ENCODE measurements at regions not wholly inside any gene's neighbourhood (a gene's known extent, or its start where the extent isn't known, plus 50 kb on each side); places are given as distances from the start of the nearest gene placed in this dataset.

DNA sequence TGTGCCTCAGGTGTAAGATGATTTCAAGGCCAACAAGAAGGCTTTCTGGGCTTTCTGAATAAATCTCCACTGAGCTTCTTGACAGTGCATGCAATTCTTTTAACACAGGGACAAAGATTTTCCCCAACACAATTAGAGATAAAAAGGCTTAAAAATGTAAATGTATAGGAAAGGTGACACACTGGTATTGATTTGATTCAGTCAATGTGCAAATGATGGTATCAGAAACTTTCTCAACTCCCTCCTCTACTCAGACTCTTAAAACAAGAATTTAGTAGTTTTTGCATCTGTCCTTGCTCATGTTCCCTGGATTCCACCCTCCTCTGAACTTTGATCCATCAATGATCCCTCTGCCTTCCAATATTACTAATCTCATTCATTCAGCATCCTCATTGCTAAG, 111.6 kb upstream of the FNDC3A start:
- Mint-ChIP-seq H3K27me3 (no peaks in the 10 kb centered on the region), H3K36me3 (no peaks in the 10 kb centered on the region), H3K4me3 (no peak overlapping the region), H3K4me1 (ENCODE audit: unreplicated experiment) (peaks cover 4% of the 10 kb centered on the region), H3K27ac (no peak overlapping the region), H3K9me3 (no peaks in the 10 kb centered on the region)
- TF ChIP-seq, protein P1, sequence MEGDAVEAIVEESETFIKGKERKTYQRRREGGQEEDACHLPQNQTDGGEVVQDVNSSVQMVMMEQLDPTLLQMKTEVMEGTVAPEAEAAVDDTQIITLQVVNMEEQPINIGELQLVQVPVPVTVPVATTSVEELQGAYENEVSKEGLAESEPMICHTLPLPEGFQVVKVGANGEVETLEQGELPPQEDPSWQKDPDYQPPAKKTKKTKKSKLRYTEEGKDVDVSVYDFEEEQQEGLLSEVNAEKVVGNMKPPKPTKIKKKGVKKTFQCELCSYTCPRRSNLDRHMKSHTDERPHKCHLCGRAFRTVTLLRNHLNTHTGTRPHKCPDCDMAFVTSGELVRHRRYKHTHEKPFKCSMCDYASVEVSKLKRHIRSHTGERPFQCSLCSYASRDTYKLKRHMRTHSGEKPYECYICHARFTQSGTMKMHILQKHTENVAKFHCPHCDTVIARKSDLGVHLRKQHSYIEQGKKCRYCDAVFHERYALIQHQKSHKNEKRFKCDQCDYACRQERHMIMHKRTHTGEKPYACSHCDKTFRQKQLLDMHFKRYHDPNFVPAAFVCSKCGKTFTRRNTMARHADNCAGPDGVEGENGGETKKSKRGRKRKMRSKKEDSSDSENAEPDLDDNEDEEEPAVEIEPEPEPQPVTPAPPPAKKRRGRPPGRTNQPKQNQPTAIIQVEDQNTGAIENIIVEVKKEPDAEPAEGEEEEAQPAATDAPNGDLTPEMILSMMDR (conservative IDR thresholded peaks at IDR 0.05) = no peak
- no peak for DNase-seq (ENCODE audit: extremely low spot score, unreplicated experiment)

GRCh38 chr13:48866249-48866648, 109.5 kb upstream of the FNDC3A start:
- H3K36me3 Mint-ChIP-seq = no peaks in the 10 kb centered on the region
- no peak overlapping the region for H3K27ac Mint-ChIP-seq
- H3K4me1 Mint-ChIP-seq (ENCODE audit: unreplicated experiment) = no peaks in the 10 kb centered on the region
- TF ChIP-seq, protein P1 (conservative IDR thresholded peaks at IDR 0.05) = no peak
- no peak for DNase-seq (ENCODE audit: extremely low spot score, unreplicated experiment)
- no peaks in the 10 kb centered on the region for H3K9me3 Mint-ChIP-seq
- H3K4me3 Mint-ChIP-seq = no peak overlapping the region
- H3K27me3 Mint-ChIP-seq = no peaks in the 10 kb centered on the region

DNA sequence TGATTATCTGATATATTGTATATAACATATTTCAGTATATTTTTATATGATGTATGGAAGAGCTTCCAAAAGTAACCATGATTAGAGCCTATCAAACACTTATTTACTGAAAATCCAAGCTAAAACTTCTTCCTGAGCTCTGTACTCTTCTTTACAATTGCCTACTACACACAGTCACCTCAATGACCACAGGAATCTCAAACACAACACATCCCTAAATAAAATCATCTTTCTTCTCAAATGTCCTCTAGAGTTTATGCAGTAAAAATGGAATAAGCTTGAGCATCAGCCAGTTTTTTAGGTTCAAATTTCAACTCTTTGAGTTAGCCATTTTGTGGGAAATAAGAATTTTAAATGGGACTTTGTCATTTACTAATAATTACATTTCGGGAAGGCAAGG, 102.6 kb upstream of the FNDC3A start:
- Mint-ChIP-seq H3K4me1 (ENCODE audit: unreplicated experiment) (peaks cover 6% of the 10 kb centered on the region), H3K36me3 (no peaks in the 10 kb centered on the region), H3K9me3 (no peaks in the 10 kb centered on the region), H3K27me3 (peaks cover 28% of the 10 kb centered on the region), H3K4me3 (no peak overlapping the region), H3K27ac (no peak overlapping the region)
- TF ChIP-seq, protein P1 (conservative IDR thresholded peaks at IDR 0.05) = no peak
- no peak for DNase-seq (ENCODE audit: extremely low spot score, unreplicated experiment)

GRCh38 chr13:48873587-48873986, 102.1 kb upstream of the FNDC3A start:
- Mint-ChIP-seq H3K4me3 (no peak overlapping the region), H3K4me1 (ENCODE audit: unreplicated experiment) (peaks cover 6% of the 10 kb centered on the region), H3K27ac (no peak overlapping the region), H3K36me3 (no peaks in the 10 kb centered on the region), H3K27me3 (peaks cover 28% of the 10 kb centered on the region), H3K9me3 (no peaks in the 10 kb centered on the region)
- no peak for DNase-seq (ENCODE audit: extremely low spot score, unreplicated experiment)
- TF ChIP-seq, protein P1 (conservative IDR thresholded peaks at IDR 0.05) = no peak

DNA sequence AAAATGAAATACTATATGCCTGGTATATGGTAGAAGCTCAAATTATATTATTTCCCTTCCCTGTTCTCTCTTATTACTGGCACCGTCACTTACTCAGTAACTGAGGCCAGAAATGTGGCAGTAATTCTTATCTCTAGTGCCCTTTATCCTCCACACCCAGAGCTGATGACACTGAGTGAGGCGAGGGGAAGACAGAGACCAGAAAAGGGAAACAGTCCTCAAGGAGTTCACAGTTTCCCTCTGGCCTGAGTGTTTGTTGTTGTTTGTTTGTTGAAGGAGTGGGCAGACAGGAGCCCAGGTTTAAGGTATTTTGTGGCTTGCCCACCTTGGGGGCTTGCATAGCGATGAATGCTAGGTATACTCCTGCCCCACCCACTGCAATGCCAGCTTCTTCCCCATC, 101.5 kb upstream of the FNDC3A start:
- TF ChIP-seq, protein P1 (conservative IDR thresholded peaks at IDR 0.05) = no peak
- no peak for DNase-seq (ENCODE audit: extremely low spot score, unreplicated experiment)
- Mint-ChIP-seq H3K27me3 (peaks cover 28% of the 10 kb centered on the region), H3K4me3 (no peak overlapping the region), H3K4me1 (ENCODE audit: unreplicated experiment) (peaks cover 6% of the 10 kb centered on the region), H3K27ac (no peak overlapping the region), H3K9me3 (no peaks in the 10 kb centered on the region), H3K36me3 (no peaks in the 10 kb centered on the region)

DNA sequence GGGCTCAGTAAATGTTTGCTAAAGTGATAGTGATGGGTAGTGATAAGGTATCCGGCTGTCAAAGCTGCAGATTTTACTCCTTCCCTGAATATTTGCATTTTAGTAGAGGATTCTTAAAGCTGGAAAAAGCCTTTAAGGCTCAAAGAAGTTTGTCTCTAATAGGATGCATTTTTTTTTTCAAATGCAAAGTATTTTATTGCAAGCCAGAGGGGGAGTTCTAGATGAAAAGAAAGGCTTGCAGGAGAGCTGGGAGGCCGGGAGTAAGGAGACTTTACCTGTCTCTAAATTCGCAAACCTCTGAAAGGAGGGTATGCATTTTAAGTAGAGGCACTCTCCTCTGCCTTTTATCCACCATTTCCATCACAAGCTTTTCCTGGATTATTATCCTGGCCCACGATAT, 100.7 kb upstream of the FNDC3A start:
- DNase-seq (ENCODE audit: extremely low spot score, unreplicated experiment) = no peak
- Mint-ChIP-seq H3K27me3 (peaks cover 28% of the 10 kb centered on the region), H3K4me1 (ENCODE audit: unreplicated experiment) (peaks cover 6% of the 10 kb centered on the region), H3K36me3 (no peaks in the 10 kb centered on the region), H3K27ac (no peak overlapping the region), H3K9me3 (no peaks in the 10 kb centered on the region), H3K4me3 (no peak overlapping the region)
- TF ChIP-seq, protein P1 (conservative IDR thresholded peaks at IDR 0.05) = no peak
